ENCODE measurements at regions not wholly inside any gene's neighbourhood (a gene's known extent, or its start where the extent isn't known, plus 50 kb on each side); places are given as distances from the start of the nearest gene placed in this dataset.

GRCh38 chr1:30450148-30450817 lies 273.1 kb downstream of the MATN1 start:
- no peak for TF ChIP-seq CTCF (IDR thresholded peaks at IDR 0.05)
- TF ChIP-seq EZH2 (IDR thresholded peaks at IDR 0.05), result no peak
- no peak for TF ChIP-seq EZH2phosphoT487 (IDR thresholded peaks at IDR 0.05)

Data from neural progenitor cell (in vitro differentiated cells).